Hematopoietic multipotent progenitor cell treated with erythropoietin and hydrocortisone succinate and interleukin-3 and kit ligand, for 17 days (in vitro differentiated cells): ENCODE measurements at regions not wholly inside any gene's neighbourhood (a gene's known extent, or its start where the extent isn't known, plus 50 kb on each side); places are given as distances from the start of the nearest gene placed in this dataset.

Experiments
- DNase-seq: peaks from one replicate; pipeline ENCODE4 v3.0.0-alpha.2; 2015; ENCODE audit warnings: low spot score

- DNase-seq, result no peak
These were observed 91.9 kb downstream of the IRF8 start for GRCh38 chr16:85990861-85991301.

- no peak for DNase-seq
These were observed 92.5 kb downstream of the IRF8 start for GRCh38 chr16:85991425-85991824.

- no peak for DNase-seq
These were observed 92.9 kb downstream of the IRF8 start for GRCh38 chr16:85991856-85992255.

GRCh38 chr16:85992359-85992758 lies 93.4 kb downstream of the IRF8 start:
- DNase-seq, result no peak

- DNase-seq, result no peak
These were observed 93.8 kb downstream of the IRF8 start for GRCh38 chr16:85992779-85993178.

- DNase-seq, result no peak
These were observed 95.8 kb downstream of the IRF8 start for GRCh38 chr16:85994492-85995490.

- no peak for DNase-seq
These were observed 96.8 kb downstream of the IRF8 start for GRCh38 chr16:85995541-85996423.

GRCh38 chr16:85996843-85997242 lies 97.9 kb downstream of the IRF8 start:
- no peak for DNase-seq

- no peak for DNase-seq
These were observed 99.4 kb downstream of the IRF8 start for GRCh38 chr16:85998171-85998867.

GRCh38 chr16:85998868-85999729 lies 100.1 kb downstream of the IRF8 start:
- DNase-seq, result no peak

- DNase-seq, result no peak
These were observed 100.8 kb downstream of the IRF8 start for GRCh38 chr16:85999778-86000177.

- DNase-seq, result no peak
These were observed 103.4 kb downstream of the IRF8 start for GRCh38 chr16:86002178-86002900.

- no peak for DNase-seq
These were observed 108.6 kb downstream of the IRF8 start for GRCh38 chr16:86007524-86007923.

- DNase-seq, result no peak
These were observed 111.7 kb downstream of the IRF8 start for GRCh38 chr16:86010680-86011141.

GRCh38 chr16:86011532-86011931 lies 112.6 kb downstream of the IRF8 start:
- DNase-seq, result no peak

GRCh38 chr16:86012221-86012620 lies 113.3 kb downstream of the IRF8 start:
- no peak for DNase-seq

- no peak for DNase-seq
These were observed 114.9 kb downstream of the IRF8 start for GRCh38 chr16:86013867-86014266.

GRCh38 chr16:86015606-86016005 lies 116.6 kb downstream of the IRF8 start:
- no peak for DNase-seq

- peak; percentile 43 for DNase-seq
These were observed 117.4 kb downstream of the IRF8 start for GRCh38 chr16:86016201-86016965.
